Activated CD4-positive, alpha-beta T cell treated with anti-CD3 and anti-CD28 coated beads, Interleukin-10, Interleukin-2, amounts not matched to agents 100 ng/mL and 50 ng/mL, durations not matched to agents 16 hours and 8 hours (primary cell): ENCODE measurements at regions not wholly inside any gene's neighbourhood (a gene's known extent, or its start where the extent isn't known, plus 50 kb on each side); places are given as distances from the start of the nearest gene placed in this dataset.
A peak's percentile ranks its signal among the peaks of the same experiment; 100 is the strongest.
"Not testable (repeated sequence)": the region's sequence is repeated elsewhere in the genome, so short reads cannot be mapped to it uniquely, and the experiment has no call there.

Source experiments
- DNase-seq: peaks from one replicate; pipeline ENCODE4 v3.0.0-alpha.2; 2020

- DNase-seq, result no peak
Measured at GRCh38 chr18:34482204-34482603, 227.9 kb upstream of the DTNA start.

GRCh38 chr18:34483198-34483597, 226.9 kb upstream of the DTNA start:
- DNase-seq, result no peak

GRCh38 chr18:34491719-34492118, 218.4 kb upstream of the DTNA start:
- DNase-seq, result no peak

GRCh38 chr18:34492652-34493051, 217.4 kb upstream of the DTNA start:
- DNase-seq, result no peak

GRCh38 chr18:34493099-34493544, 217.0 kb upstream of the DTNA start:
- DNase-seq, result peak; percentile 58

GRCh38 chr18:34493566-34494358, 216.3 kb upstream of the DTNA start:
- peak; percentile 3 for DNase-seq

GRCh38 chr18:34494359-34494696, 215.8 kb upstream of the DTNA start:
- no peak for DNase-seq

- no peak for DNase-seq
Measured at GRCh38 chr18:34495506-34495905, 214.6 kb upstream of the DTNA start.

GRCh38 chr18:34501553-34501952, 208.5 kb upstream of the DTNA start:
- no peak for DNase-seq

GRCh38 chr18:34506198-34506597, 203.9 kb upstream of the DTNA start:
- DNase-seq, result no peak

- no peak for DNase-seq
Measured at GRCh38 chr18:34509163-34509562, 200.9 kb upstream of the DTNA start.

GRCh38 chr18:34509879-34510586, 200.1 kb upstream of the DTNA start:
- no peak for DNase-seq

GRCh38 chr18:34510926-34511325, 199.2 kb upstream of the DTNA start:
- DNase-seq, result no peak

GRCh38 chr18:34511435-34511834, 198.7 kb upstream of the DTNA start:
- DNase-seq, result no peak

GRCh38 chr18:34511879-34512278, 198.2 kb upstream of the DTNA start:
- DNase-seq, result no peak

- no peak for DNase-seq
Measured at GRCh38 chr18:34514238-34514637, 195.9 kb upstream of the DTNA start.

- no peak for DNase-seq
Measured at GRCh38 chr18:34514957-34515356, 195.1 kb upstream of the DTNA start.

GRCh38 chr18:34516355-34516754, 193.7 kb upstream of the DTNA start:
- DNase-seq, result not testable (repeated sequence)

GRCh38 chr18:34516996-34517395, 193.1 kb upstream of the DTNA start:
- not testable (repeated sequence) for DNase-seq

- no peak for DNase-seq
Measured at GRCh38 chr18:34521040-34521439, 189.1 kb upstream of the DTNA start.

- no peak for DNase-seq
Measured at GRCh38 chr18:34522603-34523002, 187.5 kb upstream of the DTNA start.

GRCh38 chr18:34525244-34525643, 184.9 kb upstream of the DTNA start:
- no peak for DNase-seq

GRCh38 chr18:34528177-34528576, 181.9 kb upstream of the DTNA start:
- no peak for DNase-seq
